K562 (cell line): ENCODE measurements at regions not wholly inside any gene's neighbourhood (a gene's known extent, or its start where the extent isn't known, plus 50 kb on each side); places are given as distances from the start of the nearest gene placed in this dataset.

Experiments
- ATAC-seq: fragments of 200-7000 bp; cut with Tn5 transposase; 3 replicates; pipeline ENCODE4 v1.9.1; 2020; ENCODE audit warnings: moderate library complexity
- BruUV-seq: library from RNA; stranded (reverse); fragments of 400-500 nt; replicated peaks from 2 replicates; lab custom pipeline; 2021; lab: Mats Ljungman, UMichigan
- CTCF ChIA-PET: fragments of 300-600 bp; formaldehyde crosslinking; extraction: SDS; loops from one replicate; lab custom pipeline; 2021; ENCODE audit warnings: low intra/inter-chr PET ratio; lab: Yijun Ruan, JAX
- POLR2A ChIA-PET: fragments of 300-600, 350-650 bp; sonication (Branson Sonifier 250); formaldehyde crosslinking; extraction: SDS; loops from one replicate; lab custom pipeline; 2021; ENCODE audit warnings: antibody characterized with exemption, inconsistent platforms; lab: Yijun Ruan, JAX
- DNase-seq, 4 experiments: peaks; one replicate each; pipeline versions ENCODE4 v3.0.0 to v3.0.0-alpha.2; 2011 to 2018; ENCODE audit warnings: low spot score in 3 of 4, mixed read lengths in 3 of 4; ENCODE audit errors: extremely low read depth in 1 of 4
- FAIRE-seq: peaks from 2 replicates; lab custom pipeline; 2011; peaks lifted over from hg19 to GRCh38; lab: Jason Lieb, UNC
- H2AFZ ChIP-seq: 2 replicates; pipeline ENCODE4 v1.6.0; 2011; ENCODE audit warnings: low read depth, low read length, control low read depth, inconsistent platforms
- H3K27ac ChIP-seq: fragments of 200-600 bp; 3 replicates; pipeline ENCODE4 v1.8.0; 2011; ENCODE audit warnings: low read depth, mild to moderate bottlenecking, control low read depth, inconsistent platforms, low read length, moderate library complexity, mixed read lengths; ENCODE audit errors: extremely low read depth
- H3K27me3 ChIP-seq, 2 experiments: fragments of 300-600 bp in 1 of 2; 2 replicates in 1 of 2; 3 replicates in 1 of 2; pipeline versions ENCODE4 v1.6.0 to v1.8.0; 2011; ENCODE audit warnings: inconsistent platforms in 2 of 2, low read length in 2 of 2, mild to moderate bottlenecking in 1 of 2, mixed read lengths in 1 of 2, moderate library complexity in 1 of 2; ENCODE audit not compliant: control insufficient read depth in 2 of 2, insufficient read depth in 2 of 2
- H3K36me3 ChIP-seq: fragments of 300-600 bp; 3 replicates; pipeline ENCODE4 v1.8.0; 2011; ENCODE audit warnings: mild to moderate bottlenecking, low read length, inconsistent platforms; ENCODE audit not compliant: control insufficient read depth, insufficient read depth
- H3K4me1 ChIP-seq, 2 experiments: fragments of 200-600 bp in 1 of 2; replicated peaks in 1 of 2; 2 replicates in 1 of 2; 3 replicates in 1 of 2; pipeline versions ENCODE4 v1.5.1 to v1.8.0; 2011; ENCODE audit warnings: inconsistent platforms in 2 of 2, low read length in 2 of 2, mild to moderate bottlenecking in 1 of 2, mixed read lengths in 1 of 2, moderate library complexity in 1 of 2; ENCODE audit not compliant: control insufficient read depth in 2 of 2, insufficient read depth in 2 of 2
- H3K4me2 ChIP-seq: 2 replicates; pipeline ENCODE4 v1.6.1; 2011; ENCODE audit warnings: low read length, control low read depth, inconsistent platforms, mixed read lengths; ENCODE audit not compliant: insufficient read depth
- H3K4me3 ChIP-seq: fragments of 200-600 bp; sonication (generic), shearing (Covaris generic); 2 replicates; pipeline ENCODE4 v1.5.1; 2016; ENCODE audit warnings: control low read depth, inconsistent platforms
- H3K79me2 ChIP-seq: fragments of 200-600 bp; 3 replicates; pipeline ENCODE4 v1.8.0; 2011; ENCODE audit warnings: low read length, inconsistent platforms; ENCODE audit not compliant: control insufficient read depth, insufficient read depth
- H3K9ac ChIP-seq, 2 experiments: 2 replicates each; pipeline versions ENCODE4 v1.6.0 to v1.6.1; 2011; ENCODE audit warnings: low read depth in 2 of 2, low read length in 2 of 2, control low read depth in 1 of 2, inconsistent platforms in 1 of 2, mild to moderate bottlenecking in 1 of 2, mixed read lengths in 1 of 2; ENCODE audit not compliant: insufficient read depth in 1 of 2
- H3K9me1 ChIP-seq: one replicate; pipeline ENCODE4 v1.6.0; 2011; ENCODE audit warnings: inconsistent platforms, mild to moderate bottlenecking, low read length, moderate library complexity; ENCODE audit not compliant: control insufficient read depth, insufficient read depth
- H3K9me3 ChIP-seq: replicated peaks from 2 replicates; pipeline ENCODE4 v1.5.1; 2011; ENCODE audit warnings: low read depth, low read length, inconsistent platforms; ENCODE audit not compliant: control insufficient read depth, insufficient read depth
- H4K20me1 ChIP-seq: replicated peaks from 2 replicates; pipeline ENCODE4 v1.6.1; 2011; ENCODE audit warnings: low read length, inconsistent platforms, mixed read lengths; ENCODE audit not compliant: control insufficient read depth, insufficient read depth
- BACH1 ChIP-seq: fragments of 200-800 bp; sonication (Bioruptor generic); IDR thresholded peaks from 2 replicates; pipeline ENCODE4 v1.6.1; 2016; ENCODE audit warnings: missing genetic modification characterization, missing compliant biosample characterization
- PPARD ChIP-seq: fragments of 250-450 bp; sonication (Bioruptor Pico); IDR thresholded peaks from 2 replicates; pipeline ENCODE4 v1.8.0; 2022; ENCODE audit warnings: inconsistent platforms, mild to moderate bottlenecking, moderate library complexity
- SMARCA4 ChIP-seq: fragments of 450-650 bp; IDR thresholded peaks from 2 replicates; pipeline ENCODE4 v1.6.1; 2016
- TAF1 ChIP-seq: IDR thresholded peaks from 2 replicates; pipeline ENCODE4 v1.6.1; 2011; ENCODE audit warnings: mild to moderate bottlenecking, low read length, moderate library complexity; ENCODE audit not compliant: insufficient read depth, control insufficient read depth, severe bottlenecking; ENCODE audit errors: extremely low read depth
- WGBS: fragments of 100-300 bp; shearing (Covaris generic); methylation state at CpG from one replicate; pipeline ENCODE4 v1.1.6; 2016; ENCODE audit warnings: low coverage, mixed read lengths; ENCODE audit not compliant: insufficient coverage; ENCODE audit errors: missing lambda C conversion rate; 5-methylcytosine and 5-hydroxymethylcytosine counted together
- in situ Hi-C: fragments of 300-500 bp; cut with MboI; formaldehyde crosslinking; loops from 4 replicates; pipeline ENCODE4 v1.15.0; 2018; ENCODE audit warnings: inconsistent platforms, mixed read lengths
- intact Hi-C: fragments of 100-400 bp; cut with micrococcal nuclease; formaldehyde crosslinking; loops from 2 replicates; pipeline ENCODE4 v1.14.2; 2022
- TF ChIP-seq, protein P1 (sequence below): fragments of 250-450 bp; sonication (Bioruptor Pico); IDR thresholded peaks from 2 replicates; pipeline ENCODE4 v1.4.0; 2020

DNA sequence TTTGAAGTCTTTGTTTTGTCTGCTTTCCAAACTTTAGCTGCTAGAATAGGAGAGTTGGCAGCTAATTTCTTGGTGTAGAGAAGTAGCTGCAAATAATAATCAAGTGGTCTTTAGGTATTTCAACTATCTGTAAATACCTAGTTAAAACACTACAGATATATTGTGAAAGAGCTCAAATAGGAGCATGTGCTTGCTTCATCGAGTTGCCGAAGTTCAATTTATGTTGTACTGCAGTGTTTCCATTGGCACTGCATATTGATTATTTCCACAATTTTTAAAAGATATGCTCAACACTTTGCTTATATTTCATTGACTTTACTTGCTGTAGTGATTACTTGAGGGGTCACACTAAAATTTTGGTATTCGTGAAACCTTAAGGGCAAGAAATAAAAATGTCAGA, 131.6 kb upstream of the BMP4 start (continued):
- TF ChIP-seq, protein P1, sequence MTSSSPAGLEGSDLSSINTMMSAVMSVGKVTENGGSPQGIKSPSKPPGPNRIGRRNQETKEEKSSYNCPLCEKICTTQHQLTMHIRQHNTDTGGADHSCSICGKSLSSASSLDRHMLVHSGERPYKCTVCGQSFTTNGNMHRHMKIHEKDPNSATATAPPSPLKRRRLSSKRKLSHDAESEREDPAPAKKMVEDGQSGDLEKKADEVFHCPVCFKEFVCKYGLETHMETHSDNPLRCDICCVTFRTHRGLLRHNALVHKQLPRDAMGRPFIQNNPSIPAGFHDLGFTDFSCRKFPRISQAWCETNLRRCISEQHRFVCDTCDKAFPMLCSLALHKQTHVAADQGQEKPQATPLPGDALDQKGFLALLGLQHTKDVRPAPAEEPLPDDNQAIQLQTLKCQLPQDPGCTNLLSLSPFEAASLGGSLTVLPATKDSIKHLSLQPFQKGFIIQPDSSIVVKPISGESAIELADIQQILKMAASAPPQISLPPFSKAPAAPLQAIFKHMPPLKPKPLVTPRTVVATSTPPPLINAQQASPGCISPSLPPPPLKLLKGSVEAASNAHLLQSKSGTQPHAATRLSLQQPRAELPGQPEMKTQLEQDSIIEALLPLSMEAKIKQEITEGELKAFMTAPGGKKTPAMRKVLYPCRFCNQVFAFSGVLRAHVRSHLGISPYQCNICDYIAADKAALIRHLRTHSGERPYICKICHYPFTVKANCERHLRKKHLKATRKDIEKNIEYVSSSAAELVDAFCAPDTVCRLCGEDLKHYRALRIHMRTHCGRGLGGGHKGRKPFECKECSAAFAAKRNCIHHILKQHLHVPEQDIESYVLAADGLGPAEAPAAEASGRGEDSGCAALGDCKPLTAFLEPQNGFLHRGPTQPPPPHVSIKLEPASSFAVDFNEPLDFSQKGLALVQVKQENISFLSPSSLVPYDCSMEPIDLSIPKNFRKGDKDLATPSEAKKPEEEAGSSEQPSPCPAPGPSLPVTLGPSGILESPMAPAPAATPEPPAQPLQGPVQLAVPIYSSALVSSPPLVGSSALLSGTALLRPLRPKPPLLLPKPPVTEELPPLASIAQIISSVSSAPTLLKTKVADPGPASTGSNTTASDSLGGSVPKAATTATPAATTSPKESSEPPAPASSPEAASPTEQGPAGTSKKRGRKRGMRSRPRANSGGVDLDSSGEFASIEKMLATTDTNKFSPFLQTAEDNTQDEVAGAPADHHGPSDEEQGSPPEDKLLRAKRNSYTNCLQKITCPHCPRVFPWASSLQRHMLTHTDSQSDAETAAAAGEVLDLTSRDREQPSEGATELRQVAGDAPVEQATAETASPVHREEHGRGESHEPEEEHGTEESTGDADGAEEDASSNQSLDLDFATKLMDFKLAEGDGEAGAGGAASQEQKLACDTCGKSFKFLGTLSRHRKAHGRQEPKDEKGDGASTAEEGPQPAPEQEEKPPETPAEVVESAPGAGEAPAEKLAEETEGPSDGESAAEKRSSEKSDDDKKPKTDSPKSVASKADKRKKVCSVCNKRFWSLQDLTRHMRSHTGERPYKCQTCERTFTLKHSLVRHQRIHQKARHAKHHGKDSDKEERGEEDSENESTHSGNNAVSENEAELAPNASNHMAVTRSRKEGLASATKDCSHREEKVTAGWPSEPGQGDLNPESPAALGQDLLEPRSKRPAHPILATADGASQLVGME (CRISPR knock-in tag) = no peak

DNA sequence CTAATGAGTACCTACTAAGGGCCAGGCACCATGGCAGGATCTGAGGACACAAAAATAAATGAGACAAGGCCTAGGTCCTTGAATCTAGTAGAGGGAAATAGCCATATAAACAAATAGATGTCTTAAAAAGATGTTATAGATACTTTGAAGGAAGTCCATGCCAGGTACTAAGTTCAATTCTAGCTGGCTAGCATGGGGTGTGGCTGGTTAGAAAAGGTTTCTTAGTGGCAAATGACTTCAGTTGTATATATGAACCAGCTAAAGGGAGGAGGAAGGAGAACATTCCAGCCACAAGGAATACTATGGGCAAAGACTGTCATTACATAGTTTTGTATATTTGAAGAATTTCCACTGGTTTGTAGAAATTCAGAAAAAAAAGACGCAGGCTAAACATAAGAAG, 133.6 kb upstream of the BMP4 start:
- no peak for TF ChIP-seq SMARCA4
- no peak for TF ChIP-seq TAF1
- no peak for TF ChIP-seq BACH1 (tag)
- TF ChIP-seq PPARD = no peak
- H2AFZ ChIP-seq = no peak overlapping the region
- H3K79me2 ChIP-seq = no peaks in the 10 kb centered on the region
- no peak for DNase-seq
- CTCF ChIA-PET = no interaction called here
- H3K27ac ChIP-seq = no peak overlapping the region
- no peaks in the 10 kb centered on the region for H3K27me3 ChIP-seq
- no peaks in the 10 kb centered on the region for H4K20me1 ChIP-seq
- in situ Hi-C loops = no loop called here
- no peak overlapping the region for H3K4me2 ChIP-seq
- no peak for FAIRE-seq
- no peaks in the 10 kb centered on the region for H3K9me1 ChIP-seq
- H3K36me3 ChIP-seq = no peaks in the 10 kb centered on the region
- ATAC-seq = no peak
- H3K4me1 ChIP-seq = no peaks in the 10 kb centered on the region
- H3K9ac ChIP-seq = no peak overlapping the region
- no peak overlapping the region for H3K4me3 ChIP-seq
- BruUV-seq = no TSS peak
- intact Hi-C loops = no loop called here
- WGBS = 0% methylated on average over 1 of the region's 1 CpG
- POLR2A ChIA-PET = no interaction called here
- no peaks in the 10 kb centered on the region for H3K9me3 ChIP-seq
